ENCODE measurements at regions not wholly inside any gene's neighbourhood (a gene's known extent, or its start where the extent isn't known, plus 50 kb on each side); places are given as distances from the start of the nearest gene placed in this dataset.
"Not testable (repeated sequence)": the region's sequence is repeated elsewhere in the genome, so short reads cannot be mapped to it uniquely, and the experiment has no call there.

DNA sequence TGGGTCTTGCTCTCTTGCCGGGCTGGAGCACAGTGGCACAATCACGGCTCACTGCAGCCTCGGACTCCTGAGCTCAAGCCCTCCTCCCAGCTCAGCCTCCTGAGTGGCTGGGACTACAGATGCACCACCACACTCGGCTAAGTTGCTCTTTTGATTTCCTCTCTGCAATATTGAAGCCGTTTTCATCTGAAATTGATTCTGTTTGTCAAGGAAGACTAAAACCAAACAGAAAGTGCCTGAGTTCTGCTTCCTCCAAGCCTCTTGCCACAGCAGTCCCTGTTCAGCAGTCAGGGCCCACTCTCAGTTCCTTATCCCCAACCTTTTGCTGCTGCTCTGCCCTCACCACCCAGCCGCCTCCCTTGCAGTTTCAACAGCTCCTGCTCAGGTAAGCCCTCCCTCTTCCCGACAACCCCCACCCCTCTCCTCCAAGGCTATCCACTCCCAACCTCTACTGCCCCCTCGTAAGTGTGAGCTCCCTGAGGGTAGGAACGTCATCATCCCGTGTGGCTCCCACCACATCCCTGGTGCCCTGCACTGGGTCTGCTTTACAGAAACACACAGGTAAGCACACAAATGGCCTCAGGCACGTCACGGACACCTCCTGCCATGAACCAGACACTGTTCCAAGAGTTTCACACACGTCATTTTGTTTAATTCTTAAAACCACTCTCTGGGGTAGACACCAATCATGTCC, 70.7 kb upstream of the TAB2 start:
- no peak for DNase-seq

DNA sequence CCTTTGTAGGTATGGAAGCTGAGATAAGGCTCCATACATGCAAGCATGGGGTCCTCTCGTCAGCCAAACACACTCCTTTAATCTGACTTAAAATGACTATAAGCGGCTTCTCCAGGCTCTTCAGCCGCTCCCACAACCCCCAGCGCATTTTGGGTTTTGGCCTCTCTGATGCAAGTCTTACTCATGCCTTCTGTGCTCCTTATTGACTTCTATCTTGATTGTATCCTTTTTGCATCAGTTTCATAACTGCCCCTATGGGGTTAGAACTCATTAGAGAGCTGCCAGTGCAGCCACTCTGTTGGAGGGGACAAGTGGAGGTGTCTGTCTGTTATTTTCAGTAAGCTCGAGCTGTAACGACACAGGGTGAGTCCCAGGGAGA, 70.1 kb upstream of the TAB2 start:
- no peak for DNase-seq

DNA sequence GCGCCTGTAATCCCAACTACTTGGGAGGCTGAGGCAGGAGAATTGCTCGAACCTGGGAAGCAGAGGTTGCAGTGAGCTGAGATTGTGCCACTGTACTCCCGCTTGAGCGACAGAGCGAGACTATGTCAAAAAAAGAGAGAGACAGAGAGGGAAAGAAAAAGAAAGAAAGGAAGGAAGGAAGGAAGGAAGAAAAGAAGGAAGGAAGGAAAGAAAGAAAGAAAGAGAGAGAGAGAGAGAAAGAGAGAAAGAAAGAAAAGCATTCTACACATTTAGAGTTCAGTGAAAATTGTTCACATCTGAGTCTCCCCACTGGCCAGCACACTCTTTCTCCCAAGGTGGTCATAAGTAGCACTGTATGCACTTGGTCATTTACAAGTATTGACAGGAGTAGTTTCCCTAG, 69.2 kb upstream of the TAB2 start:
- DNase-seq, result not testable (repeated sequence)

DNA sequence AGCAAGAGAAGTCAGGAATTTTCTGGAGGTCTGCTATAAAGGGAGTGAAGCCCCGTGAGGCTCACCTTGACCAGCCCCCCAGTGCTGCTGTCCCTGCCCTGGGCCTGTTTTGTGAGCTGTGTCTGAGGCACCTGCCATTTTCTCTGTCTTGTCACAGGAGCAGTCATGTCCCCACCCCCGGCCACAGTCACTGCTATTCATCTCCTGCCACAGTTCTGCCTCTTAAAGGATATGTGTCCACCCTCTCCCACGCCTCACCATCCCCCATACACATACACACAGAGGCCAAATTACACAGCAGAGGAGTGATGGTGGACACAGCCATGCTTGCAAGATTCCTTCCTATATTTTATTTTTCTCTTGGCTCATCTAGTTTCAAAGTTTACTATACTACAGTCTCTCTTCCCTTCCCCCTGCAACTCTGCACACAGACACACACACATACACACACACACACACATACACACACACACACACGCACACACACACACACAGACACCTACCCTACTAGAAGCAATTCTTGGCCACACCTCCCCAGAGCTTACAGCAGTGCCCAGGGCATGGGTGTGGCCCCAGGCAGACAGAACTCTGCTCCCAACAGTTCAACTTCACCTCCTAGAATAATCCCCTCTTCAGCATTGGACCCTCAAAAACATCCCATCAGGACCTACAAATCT, 68.7 kb upstream of the TAB2 start:
- no peak for DNase-seq

DNA sequence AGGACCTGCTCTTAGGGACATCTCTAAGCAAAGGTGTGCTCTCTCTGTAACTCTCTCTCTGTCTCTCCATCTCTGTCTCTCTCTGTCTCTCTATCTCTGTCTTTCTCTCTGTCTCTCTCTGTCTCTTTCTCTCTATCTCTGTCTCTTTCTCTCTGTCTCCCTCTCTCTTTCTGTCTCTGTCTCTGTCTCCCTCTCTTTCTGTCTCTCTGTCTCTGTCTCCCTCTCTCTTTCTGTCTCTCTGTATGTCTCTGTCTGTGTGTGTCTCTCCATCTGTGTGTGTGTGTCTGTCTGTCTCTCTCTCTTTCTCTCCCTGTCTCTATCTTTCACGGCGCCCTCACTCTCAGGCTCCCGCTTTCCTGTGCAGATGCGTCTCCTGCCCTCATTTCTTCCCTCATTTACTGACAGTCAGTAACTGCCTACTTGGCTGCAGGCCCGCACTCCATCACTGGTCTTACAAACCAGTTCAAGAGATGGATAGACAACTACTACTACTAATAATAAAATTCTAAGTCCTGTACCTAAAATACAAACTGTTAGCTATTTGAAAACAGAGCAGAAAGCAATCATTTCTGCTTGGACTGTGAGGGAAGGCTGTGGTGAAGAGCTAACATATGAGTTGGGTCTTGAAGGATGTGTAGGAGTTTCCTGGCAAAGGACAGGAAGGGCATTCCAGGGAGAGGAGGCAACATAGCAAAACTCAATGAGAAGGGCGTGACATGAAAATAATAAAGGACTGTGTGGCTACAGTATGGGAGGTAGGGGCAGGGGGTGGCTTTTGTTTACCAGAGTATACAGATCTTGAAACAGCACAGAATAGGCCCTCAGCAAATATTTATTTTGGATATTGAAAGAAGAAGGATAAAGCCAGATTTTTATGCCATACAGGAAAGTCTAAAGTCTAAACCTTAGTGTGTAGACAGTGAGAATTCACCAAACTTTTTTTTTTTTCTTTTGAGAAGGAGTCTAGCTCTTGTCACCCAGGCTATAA, 67.8 kb upstream of the TAB2 start:
- no peak for DNase-seq

DNA sequence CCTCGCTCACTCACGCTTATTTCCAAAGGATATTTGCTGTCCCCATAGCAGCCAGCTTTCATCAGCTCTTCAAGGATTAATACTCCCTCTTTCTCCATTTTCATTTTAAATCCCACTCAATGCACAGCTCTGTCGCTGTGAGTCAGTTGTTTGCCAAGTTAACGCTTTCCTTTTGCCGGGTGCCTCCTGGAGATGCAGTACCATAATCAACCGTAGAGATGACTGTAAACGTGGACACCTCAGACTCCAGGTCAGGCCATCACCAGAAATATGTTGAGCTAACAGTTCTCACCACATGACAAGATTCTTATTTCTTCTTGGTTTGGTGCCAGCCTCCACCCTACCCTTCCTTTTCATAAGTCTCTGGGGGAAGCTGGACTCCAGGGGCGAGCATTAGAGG, 66.6 kb upstream of the TAB2 start:
- no peak for DNase-seq

DNA sequence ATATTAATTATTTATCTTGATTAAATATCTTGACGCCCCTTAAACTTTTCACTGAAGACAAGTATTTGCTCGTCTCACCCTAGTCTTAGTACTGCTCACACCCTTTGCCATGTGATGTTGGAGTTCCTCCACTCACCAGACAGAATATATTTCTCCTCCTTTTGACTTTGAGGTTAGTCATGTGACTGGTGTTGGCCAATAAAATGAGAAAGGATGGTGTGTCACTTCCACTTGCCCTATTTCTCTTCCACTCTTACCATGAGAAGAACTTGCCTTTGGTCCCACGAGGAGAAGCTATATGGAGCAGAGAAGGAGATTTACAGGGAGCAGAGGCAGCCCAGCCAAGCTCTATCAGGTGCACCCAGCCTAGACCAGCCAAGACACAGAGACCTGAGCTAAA, 64.9 kb upstream of the TAB2 start:
- no peak for DNase-seq

DNA sequence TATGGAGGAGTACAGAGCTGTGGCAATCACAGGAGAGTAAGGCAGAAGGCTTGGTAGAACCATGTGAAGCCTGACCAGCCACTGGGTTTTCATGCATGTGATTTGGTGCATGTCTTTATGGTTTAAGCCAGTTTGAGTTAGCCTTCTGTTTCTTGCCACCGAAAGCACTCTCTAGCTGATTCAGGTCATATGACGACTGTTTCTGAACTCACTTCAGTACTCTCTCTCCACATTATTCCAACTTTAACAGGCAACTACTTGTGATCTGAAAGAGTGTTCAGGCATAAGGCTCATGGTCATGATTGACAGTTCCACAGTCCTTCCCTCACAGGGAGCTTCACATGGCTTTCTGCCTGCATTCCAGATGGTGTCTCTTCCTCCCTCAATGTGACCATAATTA, 63.3 kb upstream of the TAB2 start:
- DNase-seq, result no peak

DNA sequence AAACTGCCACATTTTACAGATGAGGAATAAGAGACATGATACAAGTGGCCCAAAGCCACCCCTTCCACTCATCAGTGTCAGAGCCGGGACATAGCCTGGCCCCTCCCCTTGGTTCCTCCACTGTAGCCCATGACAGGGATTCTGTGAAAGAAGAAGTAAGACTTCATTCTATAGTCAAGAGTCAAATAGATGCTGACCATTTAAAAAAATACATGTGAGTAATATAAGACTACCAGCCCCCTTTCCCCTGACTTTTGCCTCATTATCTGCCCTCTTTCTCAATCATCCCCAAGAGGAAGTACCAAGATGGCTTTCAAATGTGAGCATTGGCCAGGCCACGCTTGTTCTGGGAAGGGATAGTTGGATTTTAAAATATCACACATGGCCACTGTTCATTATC, 57.8 kb upstream of the TAB2 start:
- DNase-seq, result no peak

DNA sequence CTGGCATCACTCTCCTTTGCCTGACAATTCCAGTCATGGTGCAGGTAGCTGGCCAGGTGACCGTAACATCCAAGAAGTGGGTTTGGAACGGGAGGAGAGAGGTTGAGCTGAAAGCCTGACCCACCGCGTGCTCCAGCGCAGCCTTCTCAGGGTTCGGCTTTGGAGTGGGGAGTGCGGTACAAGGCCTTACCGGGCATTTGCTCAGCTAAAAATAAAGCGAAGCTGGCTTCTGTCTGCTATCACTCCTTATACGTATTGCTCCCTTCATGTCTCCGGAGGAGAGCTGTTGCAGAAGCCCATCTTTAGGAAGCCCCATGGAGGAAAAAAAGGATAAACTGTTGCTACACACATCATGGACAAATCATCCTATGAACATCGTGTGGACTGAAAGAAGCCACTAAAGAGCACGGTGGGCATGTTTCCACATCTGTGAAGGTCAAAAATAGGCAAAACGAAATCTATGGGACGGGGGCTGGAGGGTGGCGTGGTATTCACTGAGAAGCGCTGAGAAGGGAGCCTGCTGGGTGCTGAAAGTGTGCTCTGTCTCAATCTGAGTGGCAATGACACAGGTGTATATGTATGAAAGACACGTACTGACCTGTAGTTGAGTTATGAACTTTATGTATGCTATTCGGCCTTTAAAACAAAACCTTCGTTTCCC, 57.2 kb upstream of the TAB2 start:
- no peak for DNase-seq

DNA sequence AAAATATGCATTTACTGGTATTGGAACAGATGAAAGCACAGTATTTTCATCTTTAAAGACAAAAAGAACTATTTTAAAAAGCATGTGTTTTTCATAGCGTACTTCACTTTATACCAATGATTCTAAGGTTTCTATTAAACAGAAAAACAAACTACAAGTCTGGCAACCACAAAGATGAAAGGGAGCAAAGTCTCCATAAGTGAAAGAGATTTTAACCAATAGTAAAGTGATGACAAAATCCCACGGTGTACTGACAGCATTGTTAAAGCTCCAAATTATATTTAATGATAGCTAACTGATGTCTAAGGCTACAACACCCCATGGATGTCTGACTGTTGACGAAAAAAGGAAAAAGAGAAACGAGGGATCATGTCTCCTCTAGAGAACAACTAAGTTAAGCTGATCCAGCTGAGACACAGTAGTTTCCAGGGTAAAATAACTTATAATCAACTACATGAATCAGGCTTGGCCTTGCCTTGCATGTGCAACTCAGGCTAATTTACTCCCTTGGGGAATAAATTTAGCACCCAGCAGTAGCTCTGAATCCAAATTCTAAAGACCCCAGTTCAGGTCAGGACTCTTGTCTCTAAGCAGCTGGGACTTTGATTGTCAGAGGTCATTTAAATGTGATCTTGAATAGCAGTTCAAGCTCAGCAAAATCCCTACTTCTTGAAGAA, 56.0 kb upstream of the TAB2 start:
- no peak for DNase-seq

DNA sequence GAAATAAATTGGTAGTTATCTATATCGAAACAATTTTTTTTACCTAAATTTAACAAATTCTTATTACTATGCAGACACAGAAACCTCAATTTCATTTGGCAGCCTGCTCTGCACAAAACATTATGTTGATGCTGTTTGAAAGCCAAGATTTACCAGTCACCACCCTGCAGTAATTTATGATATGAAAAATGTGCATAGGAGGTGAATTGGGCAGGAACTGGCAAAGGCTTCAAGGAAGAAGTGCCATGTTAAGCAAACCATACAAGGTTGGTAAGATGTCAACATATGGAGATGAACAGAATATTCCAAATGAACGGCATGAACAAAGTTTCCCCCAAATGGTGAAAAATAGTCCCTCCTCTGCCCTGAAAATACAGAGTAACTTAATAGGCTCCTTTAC, 54.2 kb upstream of the TAB2 start:
- DNase-seq, result no peak

DNA sequence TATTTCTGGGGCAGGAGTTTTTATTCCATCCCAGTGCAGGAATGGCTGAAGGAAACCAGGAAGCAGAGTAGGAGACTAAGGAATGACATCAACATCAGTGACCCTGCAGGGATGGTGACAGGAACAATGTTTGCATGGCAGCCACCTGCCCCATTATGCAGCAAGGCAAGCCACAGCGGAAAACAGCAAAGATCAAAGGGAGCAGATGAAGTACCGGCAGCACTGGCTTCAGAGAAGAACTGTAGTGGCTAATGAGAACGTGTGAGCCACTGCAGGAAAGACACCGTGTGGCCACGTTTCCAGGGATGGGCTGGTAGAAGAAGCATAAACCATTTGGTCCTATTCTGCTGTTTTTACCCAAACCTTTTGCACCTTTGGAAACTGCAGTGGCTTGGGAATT, 52.9 kb upstream of the TAB2 start:
- DNase-seq, result no peak

DNA sequence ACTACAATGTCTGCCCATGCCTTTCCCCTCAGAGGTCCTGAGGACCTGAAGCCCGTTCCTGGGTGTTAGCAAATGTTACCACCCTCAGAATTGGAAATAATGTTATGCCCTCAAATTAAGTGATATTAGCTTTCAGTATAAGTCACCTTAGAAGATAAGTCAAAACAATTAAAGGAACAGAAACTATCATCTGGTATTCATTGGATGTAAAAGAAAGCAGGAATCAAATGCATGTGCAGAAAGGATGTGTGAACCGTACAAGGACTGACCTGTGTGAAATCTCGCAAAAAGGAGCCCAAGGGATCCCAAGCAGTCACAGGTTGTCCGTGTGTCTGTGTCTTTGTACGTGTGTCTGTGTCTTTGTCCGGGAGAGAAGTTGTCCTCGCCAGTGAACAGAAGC, 51.6 kb upstream of the TAB2 start:
- DNase-seq, result no peak

DNA sequence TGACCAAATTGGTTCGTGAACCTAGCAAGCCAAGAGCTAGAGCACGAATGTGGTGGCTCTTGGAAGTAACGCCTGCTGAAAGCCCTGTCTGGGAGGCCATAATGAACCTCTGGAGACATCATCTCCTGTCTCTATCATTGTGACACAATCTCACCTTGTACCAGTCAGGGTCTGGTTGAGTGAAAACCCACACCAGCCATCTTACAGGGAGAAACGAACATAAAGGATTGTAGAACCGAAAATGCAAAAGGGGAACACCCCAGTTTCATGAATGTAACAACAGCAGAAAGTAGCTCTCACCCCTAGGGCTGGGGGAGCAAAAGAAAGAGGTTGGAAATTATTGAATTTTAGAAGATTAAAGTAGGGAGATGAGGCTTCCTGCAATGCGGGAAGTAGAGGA, 50.9 kb upstream of the TAB2 start:
- no peak for DNase-seq

DNA sequence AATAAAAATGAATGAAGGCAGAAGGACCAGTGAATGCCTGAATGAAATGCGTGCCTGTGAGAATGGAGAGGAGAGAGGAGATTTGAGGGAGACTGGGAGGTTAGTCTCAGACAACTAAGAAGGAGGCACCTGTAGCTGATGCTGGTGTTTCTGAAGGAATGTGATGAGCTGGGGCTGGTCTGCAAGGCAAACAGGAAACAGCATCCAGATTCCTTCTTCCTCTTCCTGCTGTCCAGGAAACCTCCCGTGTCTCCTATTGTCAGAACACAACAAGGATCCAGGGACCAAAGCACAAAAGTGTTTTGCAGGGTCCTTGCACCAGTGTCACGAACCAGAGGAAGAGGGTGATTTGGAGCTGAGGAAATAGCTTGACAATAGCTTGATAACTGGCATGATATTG, 50.4 kb upstream of the TAB2 start:
- no peak for DNase-seq

DNA sequence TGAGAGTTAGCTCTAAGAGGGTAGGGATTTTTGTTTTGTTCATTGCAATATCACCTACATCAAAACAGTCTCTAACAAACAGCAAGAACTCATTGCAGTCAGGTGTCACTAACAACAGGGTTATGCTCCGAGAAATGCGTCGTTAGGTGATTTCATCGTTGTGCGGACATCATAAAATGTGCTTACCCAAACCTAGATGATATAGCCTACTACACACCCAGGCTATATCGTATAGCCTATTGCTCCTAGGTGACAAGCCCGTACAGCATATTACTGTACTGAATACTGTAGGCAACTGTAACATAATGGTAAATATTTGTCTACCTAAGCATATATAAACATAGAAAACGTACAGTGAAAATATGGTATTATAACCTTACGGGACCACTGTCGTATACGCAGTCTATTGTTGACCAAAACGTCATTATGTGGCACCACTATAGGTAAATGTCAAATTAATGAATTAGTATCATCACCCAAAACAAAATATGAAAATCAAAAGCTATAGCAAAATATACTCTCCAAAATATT, 49.9 kb upstream of the TAB2 start:
- DNase-seq, result no peak
